Cardiac fibroblast (primary cell): ENCODE measurements at regions not wholly inside any gene's neighbourhood (a gene's known extent, or its start where the extent isn't known, plus 50 kb on each side); places are given as distances from the start of the nearest gene placed in this dataset.
"Not testable (repeated sequence)": the region's sequence is repeated elsewhere in the genome, so short reads cannot be mapped to it uniquely, and the experiment has no call there.

Experiments
- DNase-seq, 2 donors: peaks; one replicate each; pipeline versions ENCODE4 v3.0.0 to v3.0.0-alpha.2; 2010; ENCODE audit warnings: low read depth in 2 of 2
- H3K4me3 ChIP-seq, 2 donors: replicated peaks in 1 of 2; 1 replicate in 1 of 2; 2 replicates in 1 of 2; pipeline ENCODE4 v1.5.1; 2011; ENCODE audit warnings: low read depth in 2 of 2, low read length in 2 of 2, mild to moderate bottlenecking in 2 of 2, moderate library complexity in 1 of 2
- CTCF ChIP-seq: IDR thresholded peaks from one replicate; pipeline ENCODE4 v1.5.1; 2011; ENCODE audit warnings: low read depth, mild to moderate bottlenecking, low read length, inconsistent platforms

- TF ChIP-seq CTCF = peak; percentile 54
- no peak overlapping the region for H3K4me3 ChIP-seq
- peak; percentile 24 to 45 for DNase-seq
Observed at GRCh38 chr1:200258447-200259375, 151.1 kb downstream of the ZNF281 start.

- DNase-seq = no peak
- H3K4me3 ChIP-seq = no peak overlapping the region
- TF ChIP-seq CTCF = no peak
Observed at GRCh38 chr1:200257235-200257634, 152.6 kb downstream of the ZNF281 start.

GRCh38 chr1:200254602-200255001 is 155.2 kb downstream of the ZNF281 start:
- DNase-seq, H3K4me3 ChIP-seq: not testable (repeated sequence)

GRCh38 chr1:200253774-200254495 is 155.9 kb downstream of the ZNF281 start:
- H3K4me3 ChIP-seq = no peak overlapping the region
- no peak for TF ChIP-seq CTCF
- DNase-seq = no peak

GRCh38 chr1:200252531-200252930 is 157.3 kb downstream of the ZNF281 start:
- TF ChIP-seq CTCF = no peak

GRCh38 chr1:200250469-200250868 is 159.4 kb downstream of the ZNF281 start:
- H3K4me3 ChIP-seq = no peak overlapping the region
- DNase-seq = no peak
- TF ChIP-seq CTCF = no peak

More at GRCh38 chr1:200252531-200252930, 157.3 kb downstream of the ZNF281 start:
- H3K4me3 ChIP-seq = no peak overlapping the region
- DNase-seq = peak; percentile 9 to 45

GRCh38 chr1:200248541-200248940 is 161.3 kb downstream of the ZNF281 start:
- DNase-seq = no peak
- H3K4me3 ChIP-seq = no peak overlapping the region
- TF ChIP-seq CTCF = no peak
